Erythroblast (primary cell): ENCODE measurements at regions not wholly inside any gene's neighbourhood (a gene's known extent, or its start where the extent isn't known, plus 50 kb on each side); places are given as distances from the start of the nearest gene placed in this dataset.

Experiments
- GATA1 ChIP-seq: IDR thresholded peaks from 2 replicates; pipeline ENCODE4 v1.6.1; 2011; ENCODE audit warnings: low read depth, mild to moderate bottlenecking, control low read depth, low read length, moderate library complexity
- POLR2A ChIP-seq: IDR thresholded peaks from 2 replicates; pipeline ENCODE4 v1.6.1; 2011; ENCODE audit warnings: mild to moderate bottlenecking, low read length

GRCh38 chr1:187551061-187551460 lies 722.3 kb downstream of the PLA2G4A start:
- TF ChIP-seq POLR2A (no peak), GATA1 (no peak)
